ENCODE measurements at regions not wholly inside any gene's neighbourhood (a gene's known extent, or its start where the extent isn't known, plus 50 kb on each side); places are given as distances from the start of the nearest gene placed in this dataset.

GRCh38 chr12:13725049-13725448, 256.4 kb downstream of the GRIN2B start:
- intact Hi-C loops (cut with micrococcal nuclease; ENCODE audit: unreplicated experiment) = no loop called here
- no peak overlapping the region for H3K27ac ChIP-seq (ENCODE audit: extremely low read length, insufficient read depth, low read length)
- ChIA-PET CTCF (ENCODE audit: low intra/inter-chr PET ratio, low total read pairs) (no interaction called here), POLR2A (no interaction called here)
- no peak overlapping the region for H3K4me3 ChIP-seq (replicated peaks in 1 of 3; ENCODE audit: insufficient read depth in 1 of 3, low read depth in 2 of 3, low read length in 3 of 3)
- no peaks in the 10 kb centered on the region for H3K4me1 ChIP-seq (ENCODE audit: insufficient read depth, low read length)
- no peaks in the 10 kb centered on the region for H3K79me2 ChIP-seq (ENCODE audit: insufficient read depth, low read length)
- no peaks in the 10 kb centered on the region for H3K9me3 ChIP-seq (ENCODE audit: low read length)
- TF ChIP-seq, protein P1, sequence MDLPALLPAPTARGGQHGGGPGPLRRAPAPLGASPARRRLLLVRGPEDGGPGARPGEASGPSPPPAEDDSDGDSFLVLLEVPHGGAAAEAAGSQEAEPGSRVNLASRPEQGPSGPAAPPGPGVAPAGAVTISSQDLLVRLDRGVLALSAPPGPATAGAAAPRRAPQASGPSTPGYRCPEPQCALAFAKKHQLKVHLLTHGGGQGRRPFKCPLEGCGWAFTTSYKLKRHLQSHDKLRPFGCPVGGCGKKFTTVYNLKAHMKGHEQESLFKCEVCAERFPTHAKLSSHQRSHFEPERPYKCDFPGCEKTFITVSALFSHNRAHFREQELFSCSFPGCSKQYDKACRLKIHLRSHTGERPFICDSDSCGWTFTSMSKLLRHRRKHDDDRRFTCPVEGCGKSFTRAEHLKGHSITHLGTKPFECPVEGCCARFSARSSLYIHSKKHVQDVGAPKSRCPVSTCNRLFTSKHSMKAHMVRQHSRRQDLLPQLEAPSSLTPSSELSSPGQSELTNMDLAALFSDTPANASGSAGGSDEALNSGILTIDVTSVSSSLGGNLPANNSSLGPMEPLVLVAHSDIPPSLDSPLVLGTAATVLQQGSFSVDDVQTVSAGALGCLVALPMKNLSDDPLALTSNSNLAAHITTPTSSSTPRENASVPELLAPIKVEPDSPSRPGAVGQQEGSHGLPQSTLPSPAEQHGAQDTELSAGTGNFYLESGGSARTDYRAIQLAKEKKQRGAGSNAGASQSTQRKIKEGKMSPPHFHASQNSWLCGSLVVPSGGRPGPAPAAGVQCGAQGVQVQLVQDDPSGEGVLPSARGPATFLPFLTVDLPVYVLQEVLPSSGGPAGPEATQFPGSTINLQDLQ (CRISPR knock-in tag; IDR thresholded peaks at IDR 0.05) = no peak
- TF ChIP-seq, protein P2, sequence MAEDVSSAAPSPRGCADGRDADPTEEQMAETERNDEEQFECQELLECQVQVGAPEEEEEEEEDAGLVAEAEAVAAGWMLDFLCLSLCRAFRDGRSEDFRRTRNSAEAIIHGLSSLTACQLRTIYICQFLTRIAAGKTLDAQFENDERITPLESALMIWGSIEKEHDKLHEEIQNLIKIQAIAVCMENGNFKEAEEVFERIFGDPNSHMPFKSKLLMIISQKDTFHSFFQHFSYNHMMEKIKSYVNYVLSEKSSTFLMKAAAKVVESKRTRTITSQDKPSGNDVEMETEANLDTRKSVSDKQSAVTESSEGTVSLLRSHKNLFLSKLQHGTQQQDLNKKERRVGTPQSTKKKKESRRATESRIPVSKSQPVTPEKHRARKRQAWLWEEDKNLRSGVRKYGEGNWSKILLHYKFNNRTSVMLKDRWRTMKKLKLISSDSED (CRISPR knock-in tag; IDR thresholded peaks at IDR 0.05) = no peak
- TF ChIP-seq ZNF280B (CRISPR knock-in tag; IDR thresholded peaks at IDR 0.05; ENCODE audit: borderline replicate concordance) = no peak
- TF ChIP-seq PHF20 (CRISPR knock-in tag; IDR thresholded peaks at IDR 0.05) = no peak
- ATAC-seq (no peak), DNase-seq (ENCODE audit: low spot score) (no peak), FAIRE-seq (no peak)
- no peaks in the 10 kb centered on the region for H3K27me3 ChIP-seq (ENCODE audit: control insufficient read depth in 1 of 2, insufficient read depth in 2 of 2, low read length in 2 of 2)
- no TSS peak for BruUV-seq (replicated peaks)
- WGBS (ENCODE audit: low lambda C conversion rate) = 11% methylated on average over 1 of the region's 1 CpG
- no peaks in the 10 kb centered on the region for H3K36me3 ChIP-seq (replicated peaks in 1 of 2; ENCODE audit: control insufficient read depth in 1 of 2, insufficient read depth in 2 of 2, low read length in 2 of 2)
- no peaks in the 10 kb centered on the region for H4K20me1 ChIP-seq (ENCODE audit: insufficient read depth, low read length)
- no peak overlapping the region for H2AFZ ChIP-seq (ENCODE audit: low read length)
- in situ Hi-C loops (cut with HindIII; ENCODE audit: extremely low pct_ligation_motif_present, low pct_unique_long_range_greater_than_20kb) = loop anchor here (25.0 kb wide), 1 partner anchor 212 kb away; no protein-coding TSS in a partner anchor
- no peak overlapping the region for H3K9ac ChIP-seq (ENCODE audit: insufficient read depth, low read depth, low read length)
- H3K4me2 ChIP-seq (ENCODE audit: low read depth, low read length) = no peak overlapping the region

All from HepG2 (cell line).